NCI-H526 treated with DMSO at 0.1 percent for 48 hours (cell line): ENCODE measurements at regions not wholly inside any gene's neighbourhood (a gene's known extent, or its start where the extent isn't known, plus 50 kb on each side); places are given as distances from the start of the nearest gene placed in this dataset.

Experiments used
- DNase-seq: peaks from one replicate; lab custom pipeline; 2025; lab: John Stamatoyannopoulos, UW

- DNase-seq: no peak
Measured at GRCh38 chr6:84278321-84278998, 51.0 kb upstream of the CEP162 start.
